ENCODE measurements at regions not wholly inside any gene's neighbourhood (a gene's known extent, or its start where the extent isn't known, plus 50 kb on each side); places are given as distances from the start of the nearest gene placed in this dataset.
"Not testable (repeated sequence)": the region's sequence is repeated elsewhere in the genome, so short reads cannot be mapped to it uniquely, and the experiment has no call there.

GRCh38 chr10:118916777-118917176 lies 112.7 kb upstream of the NANOS1 start:
- DNase-seq (ENCODE audit: low read depth) = no peak

GRCh38 chr10:118917701-118918100 lies 111.8 kb upstream of the NANOS1 start:
- no peak for DNase-seq (ENCODE audit: low read depth)

GRCh38 chr10:118918116-118918515 lies 111.4 kb upstream of the NANOS1 start:
- no peak for DNase-seq (ENCODE audit: low read depth)

GRCh38 chr10:118918587-118918986 lies 110.9 kb upstream of the NANOS1 start:
- DNase-seq (ENCODE audit: low read depth) = no peak

GRCh38 chr10:118920206-118920605 lies 109.3 kb upstream of the NANOS1 start:
- DNase-seq (ENCODE audit: low read depth) = no peak

- DNase-seq (ENCODE audit: low read depth) = no peak
Observed at GRCh38 chr10:118922226-118922625, 107.3 kb upstream of the NANOS1 start.

GRCh38 chr10:118922972-118923371 lies 106.5 kb upstream of the NANOS1 start:
- DNase-seq (ENCODE audit: low read depth) = no peak

- DNase-seq (ENCODE audit: low read depth) = no peak
Observed at GRCh38 chr10:118924493-118924892, 105.0 kb upstream of the NANOS1 start.

- no peak for DNase-seq (ENCODE audit: low read depth)
Observed at GRCh38 chr10:118925404-118926071, 104.0 kb upstream of the NANOS1 start.

GRCh38 chr10:118926072-118926417 lies 103.5 kb upstream of the NANOS1 start:
- no peak for DNase-seq (ENCODE audit: low read depth)

GRCh38 chr10:118926441-118926840 lies 103.1 kb upstream of the NANOS1 start:
- no peak for DNase-seq (ENCODE audit: low read depth)

- DNase-seq (ENCODE audit: low read depth) = no peak
Observed at GRCh38 chr10:118926903-118927302, 102.6 kb upstream of the NANOS1 start.

GRCh38 chr10:118927321-118927720 lies 102.2 kb upstream of the NANOS1 start:
- DNase-seq (ENCODE audit: low read depth) = no peak

GRCh38 chr10:118930614-118931013 lies 98.9 kb upstream of the NANOS1 start:
- no peak for DNase-seq (ENCODE audit: low read depth)

GRCh38 chr10:118931436-118931835 lies 98.1 kb upstream of the NANOS1 start:
- no peak for DNase-seq (ENCODE audit: low read depth)

- DNase-seq (ENCODE audit: low read depth) = not testable (repeated sequence)
Observed at GRCh38 chr10:118932154-118932553, 97.4 kb upstream of the NANOS1 start.

- no peak for DNase-seq (ENCODE audit: low read depth)
Observed at GRCh38 chr10:118937226-118937625, 92.3 kb upstream of the NANOS1 start.

- DNase-seq (ENCODE audit: low read depth) = no peak
Observed at GRCh38 chr10:118939211-118940007, 90.1 kb upstream of the NANOS1 start.

- DNase-seq (ENCODE audit: low read depth) = no peak
Observed at GRCh38 chr10:118940386-118940785, 89.1 kb upstream of the NANOS1 start.

- no peak for DNase-seq (ENCODE audit: low read depth)
Observed at GRCh38 chr10:118943253-118943652, 86.3 kb upstream of the NANOS1 start.

GRCh38 chr10:118944959-118945633 lies 84.4 kb upstream of the NANOS1 start:
- DNase-seq (ENCODE audit: low read depth) = no peak

GRCh38 chr10:118948786-118949185 lies 80.7 kb upstream of the NANOS1 start:
- DNase-seq (ENCODE audit: low read depth) = no peak

GRCh38 chr10:118950190-118950680 lies 79.3 kb upstream of the NANOS1 start:
- no peak for DNase-seq (ENCODE audit: low read depth)

Measured in stimulated activated CD8-positive, alpha-beta memory T cell treated with anti-CD3 and anti-CD28 coated beads, Interleukin-15, amount 100 ng/mL, for 24 hours (primary cell).